Astrocyte (in vitro differentiated cells and primary cell): ENCODE measurements at regions not wholly inside any gene's neighbourhood (a gene's known extent, or its start where the extent isn't known, plus 50 kb on each side); places are given as distances from the start of the nearest gene placed in this dataset.

Experiments used
- DNase-seq: peaks from one replicate; pipeline ENCODE4 v3.0.0-alpha.2; 2010; ENCODE audit warnings: low read depth
- FAIRE-seq: peaks from 2 replicates; lab custom pipeline; 2011; peaks lifted over from hg19 to GRCh38; lab: Jason Lieb, UNC
- H2AFZ ChIP-seq: 2 replicates; pipeline ENCODE4 v1.6.0; 2012; ENCODE audit warnings: low read depth, low read length, inconsistent platforms
- H3K27ac ChIP-seq: 2 replicates; pipeline ENCODE4 v1.5.1; 2011; ENCODE audit warnings: low read depth, low read length, inconsistent platforms
- H3K27me3 ChIP-seq: 2 replicates; pipeline ENCODE4 v1.6.0; 2011; ENCODE audit warnings: low read length, inconsistent platforms; ENCODE audit not compliant: insufficient read depth
- H3K36me3 ChIP-seq: 2 replicates; pipeline ENCODE4 v1.5.1; 2011; ENCODE audit warnings: low read length, inconsistent platforms; ENCODE audit not compliant: insufficient read depth
- H3K4me1 ChIP-seq: 2 replicates; pipeline ENCODE4 v1.5.1; 2011; ENCODE audit warnings: low read length, inconsistent platforms; ENCODE audit not compliant: insufficient read depth
- H3K4me2 ChIP-seq: 2 replicates; pipeline ENCODE4 v1.6.0; 2012; ENCODE audit warnings: low read length, inconsistent platforms
- H3K4me3 ChIP-seq: 2 replicates; pipeline ENCODE4 v1.5.1; 2011; ENCODE audit warnings: low read depth, mild to moderate bottlenecking, low read length, inconsistent platforms; ENCODE audit not compliant: insufficient read depth
- H3K79me2 ChIP-seq: 2 replicates; pipeline ENCODE4 v1.6.0; 2012; ENCODE audit warnings: mild to moderate bottlenecking, low read length, inconsistent platforms; ENCODE audit not compliant: insufficient read depth
- H3K9ac ChIP-seq: 2 replicates; pipeline ENCODE4 v1.6.0; 2012; ENCODE audit warnings: mild to moderate bottlenecking, low read length, inconsistent platforms
- H3K9me3 ChIP-seq: 2 replicates; pipeline ENCODE4 v1.5.1; 2012; ENCODE audit warnings: low read depth, mild to moderate bottlenecking, low read length, inconsistent platforms; ENCODE audit not compliant: insufficient read depth
- H4K20me1 ChIP-seq: 2 replicates; pipeline ENCODE4 v1.6.0; 2012; ENCODE audit warnings: low read length, inconsistent platforms; ENCODE audit not compliant: insufficient read depth
- H3K27ac Mint-ChIP-seq: one replicate; pipeline ENCODE4 v1.8.0; 2021; ENCODE audit warnings: mild to moderate bottlenecking, mixed read lengths; ENCODE audit not compliant: unreplicated experiment
- H3K27me3 Mint-ChIP-seq: one replicate; pipeline ENCODE4 v1.8.0; 2021; ENCODE audit warnings: low read depth, mixed read lengths; ENCODE audit not compliant: unreplicated experiment
- H3K36me3 Mint-ChIP-seq: one replicate; pipeline ENCODE4 v1.8.0; 2021; ENCODE audit warnings: low read depth, mixed read lengths; ENCODE audit not compliant: unreplicated experiment
- H3K4me1 Mint-ChIP-seq: one replicate; pipeline ENCODE4 v1.8.0; 2021; ENCODE audit warnings: low read depth, mixed read lengths; ENCODE audit not compliant: unreplicated experiment
- H3K4me3 Mint-ChIP-seq: one replicate; pipeline ENCODE4 v1.8.0; 2021; ENCODE audit warnings: mild to moderate bottlenecking, moderate library complexity, mixed read lengths; ENCODE audit not compliant: unreplicated experiment
- H3K9me3 Mint-ChIP-seq: one replicate; pipeline ENCODE4 v1.8.0; 2021; ENCODE audit warnings: mild to moderate bottlenecking, mixed read lengths; ENCODE audit not compliant: unreplicated experiment
- CTCF ChIP-seq: IDR thresholded peaks from 2 replicates; pipeline ENCODE4 v1.5.1; 2011; ENCODE audit warnings: low read depth, mild to moderate bottlenecking, inconsistent platforms, low read length, moderate library complexity; ENCODE audit not compliant: insufficient read depth
- EZH2 ChIP-seq: IDR thresholded peaks from 2 replicates; pipeline ENCODE4 v1.6.1; 2012; ENCODE audit warnings: mild to moderate bottlenecking, low read length, inconsistent platforms; ENCODE audit not compliant: insufficient read depth

DNA sequence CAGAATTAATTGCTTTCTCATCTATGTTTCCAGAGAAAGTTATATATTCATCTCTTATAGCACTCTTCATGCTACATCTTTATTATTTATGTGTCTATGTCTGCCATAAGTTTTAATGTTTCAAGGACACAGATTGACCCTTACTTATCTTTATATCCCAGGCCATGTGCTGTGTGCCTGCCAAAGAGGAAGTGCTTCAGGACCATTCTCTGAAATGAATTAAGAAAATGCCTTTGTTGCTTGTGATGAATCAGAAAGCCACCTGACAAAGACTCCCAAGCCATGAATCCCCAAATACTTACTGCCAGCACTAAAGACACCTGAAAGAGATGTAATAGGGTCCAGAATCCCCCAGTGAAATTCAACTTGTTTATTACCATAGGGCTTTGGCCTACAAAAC lies 342.1 kb upstream of the C1orf87 start:
- FAIRE-seq (no peak), DNase-seq (no peak)
- Mint-ChIP-seq H3K27ac (no peak overlapping the region), H3K4me1 (no peaks in the 10 kb centered on the region), H3K9me3 (no peaks in the 10 kb centered on the region), H3K36me3 (no peaks in the 10 kb centered on the region), H3K27me3 (no peaks in the 10 kb centered on the region), H3K4me3 (no peak overlapping the region)
- H3K9ac ChIP-seq, result no peak overlapping the region
- no peaks in the 10 kb centered on the region for H3K9me3 ChIP-seq
- no peak overlapping the region for H3K27ac ChIP-seq
- no peak overlapping the region for H3K4me3 ChIP-seq
- H3K36me3 ChIP-seq, result no peaks in the 10 kb centered on the region
- H3K79me2 ChIP-seq, result no peaks in the 10 kb centered on the region
- no peak overlapping the region for H3K4me2 ChIP-seq
- H4K20me1 ChIP-seq, result no peaks in the 10 kb centered on the region
- TF ChIP-seq CTCF, result no peak
- TF ChIP-seq EZH2, result no peak
- no peaks in the 10 kb centered on the region for H3K27me3 ChIP-seq
- H3K4me1 ChIP-seq, result no peaks in the 10 kb centered on the region
- H2AFZ ChIP-seq, result no peak overlapping the region

DNA sequence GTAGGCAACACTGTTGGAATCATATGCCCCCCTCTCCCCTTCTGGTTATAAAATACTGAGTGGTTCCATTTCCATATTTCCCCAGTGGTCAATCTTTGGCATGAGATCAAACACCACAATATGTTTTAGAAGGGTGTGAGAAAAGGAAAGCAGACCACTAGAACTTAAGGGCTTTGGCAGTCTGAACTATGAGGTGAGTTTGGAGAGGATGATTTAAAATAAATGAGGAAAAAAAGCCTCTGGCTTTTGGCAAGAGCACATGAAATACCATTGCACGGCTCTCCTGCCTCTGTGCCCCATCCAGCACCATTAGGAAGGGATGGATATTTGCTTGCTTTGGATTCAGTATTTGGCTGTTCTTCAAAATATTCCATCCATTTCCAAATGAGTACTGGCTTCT lies 339.5 kb upstream of the C1orf87 start:
- H2AFZ ChIP-seq, result no peak overlapping the region
- H3K4me3 Mint-ChIP-seq, result no peak overlapping the region
- no peaks in the 10 kb centered on the region for H4K20me1 ChIP-seq
- H3K27me3 ChIP-seq, result no peaks in the 10 kb centered on the region
- no peak overlapping the region for H3K9ac ChIP-seq
- H3K27me3 Mint-ChIP-seq, result no peaks in the 10 kb centered on the region
- no peak overlapping the region for H3K27ac Mint-ChIP-seq
- no peaks in the 10 kb centered on the region for H3K9me3 ChIP-seq
- H3K27ac ChIP-seq, result no peak overlapping the region
- H3K9me3 Mint-ChIP-seq, result no peaks in the 10 kb centered on the region
- DNase-seq (no peak), FAIRE-seq (no peak)
- H3K4me1 ChIP-seq, result no peaks in the 10 kb centered on the region
- H3K36me3 ChIP-seq, result no peaks in the 10 kb centered on the region
- no peaks in the 10 kb centered on the region for H3K4me1 Mint-ChIP-seq
- no peaks in the 10 kb centered on the region for H3K36me3 Mint-ChIP-seq
- H3K4me3 ChIP-seq, result no peak overlapping the region
- TF ChIP-seq EZH2 (no peak), CTCF (no peak)
- H3K4me2 ChIP-seq, result no peak overlapping the region
- H3K79me2 ChIP-seq, result no peaks in the 10 kb centered on the region

- Histone ChIP-seq H4K20me1 (no peaks in the 10 kb centered on the region), H3K27me3 (no peaks in the 10 kb centered on the region), H3K9me3 (no peaks in the 10 kb centered on the region), H2AFZ (no peak overlapping the region), H3K9ac (no peak overlapping the region), H3K4me2 (no peak overlapping the region), H3K79me2 (no peaks in the 10 kb centered on the region), H3K27ac (no peak overlapping the region), H3K4me1 (no peaks in the 10 kb centered on the region), H3K36me3 (no peaks in the 10 kb centered on the region), H3K4me3 (no peak overlapping the region)
- FAIRE-seq (no peak), DNase-seq (no peak)
- Mint-ChIP-seq H3K27me3 (peaks cover 2% of the 10 kb centered on the region), H3K9me3 (no peaks in the 10 kb centered on the region), H3K4me3 (no peak overlapping the region), H3K36me3 (no peaks in the 10 kb centered on the region), H3K27ac (no peak overlapping the region), H3K4me1 (no peaks in the 10 kb centered on the region)
- TF ChIP-seq CTCF, result no peak
- TF ChIP-seq EZH2, result no peak
These were observed 338.0 kb upstream of the C1orf87 start for GRCh38 chr1:60411591-60411990.
